Heart left ventricle (tissue), 13 donors: ENCODE measurements at regions not wholly inside any gene's neighbourhood (a gene's known extent, or its start where the extent isn't known, plus 50 kb on each side); places are given as distances from the start of the nearest gene placed in this dataset.

Experiments
- CTCF ChIP-seq, 12 donors: fragments of 200-600 bp; sonication (generic) in 4 of 12; IDR thresholded peaks; one replicate each; pipeline versions ENCODE4 v1.5.0 to v1.8.0; 2018 to 2022; ENCODE audit warnings: antibody characterized with exemption in 12 of 12, mild to moderate bottlenecking in 5 of 12
- POLR2A ChIP-seq, 2 donors: fragments of 450-650 bp; IDR thresholded peaks; one replicate each; pipeline ENCODE4 v1.6.1; 2017; ENCODE audit warnings: antibody characterized with exemption in 2 of 2, mild to moderate bottlenecking in 2 of 2, moderate library complexity in 2 of 2
- donor health status: ischemic (EF 13 %, LVEDD 7.1; RV severe dilation, severe dysfunction).
- donor health status: DM: no; HTN: yes; CAD: no.
- donor health status: DM: no; HTN: no; CAD: no.
- donor health status: ischemic (EF 25% LVEDD 6.9; RV normal size, moderate dysfunction).
- donor health status: ischemic (EF 25% LVEDD 5.7; RV mildly dilated, moderate dysfunction).
- donor health status: ischemic (EF 35%, LVEDD 5.7; RV mildly dilated, moderate dysfunction).
- donor health status: nonischemic (EF 11% LVEDD 7.7; RV severe dilation, severe dysfunction).
- donor health status: DM: yes; HTN: yes; CAD: no.
- donor health status: PGD.
- donor health status: ischemic (EF 29% LVEDD 5.4; RV normal size, mild dysfunction).
- donor health status: nonischemic (EF 23%, LVEDD 6.1; RV moderate dilation, normal function).

- TF ChIP-seq CTCF (IDR thresholded peaks at IDR 0.05) (no peak), POLR2A (IDR thresholded peaks at IDR 0.05) (no peak)
Measured at GRCh38 chr11:122304306-122304705, 188.3 kb upstream of the BLID start.
